TTC549 (cell line): ENCODE measurements at regions not wholly inside any gene's neighbourhood (a gene's known extent, or its start where the extent isn't known, plus 50 kb on each side); places are given as distances from the start of the nearest gene placed in this dataset.
A peak's percentile ranks its signal among the peaks of the same experiment; 100 is the strongest.

Experiments
- FAIRE-seq: peaks from 2 replicates; lab custom pipeline; 2012; peaks lifted over from hg19 to GRCh38; lab: Jason Lieb, UNC

DNA sequence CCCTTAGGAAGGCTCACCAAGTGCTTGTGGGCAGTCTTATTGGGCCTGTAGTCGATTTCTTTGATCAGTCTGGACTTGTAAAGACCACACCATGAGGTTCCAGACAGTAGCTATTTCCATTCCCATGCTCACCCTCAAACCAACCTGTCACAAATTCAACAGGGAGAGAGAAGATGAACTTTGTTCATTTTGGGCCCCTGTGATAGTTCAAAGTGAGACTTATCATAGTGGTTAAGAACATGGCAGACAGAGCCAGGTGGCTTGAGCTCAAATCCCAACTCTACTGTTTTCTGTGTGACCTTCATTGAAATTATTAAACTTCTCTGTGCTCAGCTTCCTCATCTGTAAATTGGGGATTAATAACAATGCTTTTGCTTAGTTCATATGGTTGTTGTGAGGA lies 53.9 kb upstream of the CTLA4 start:
- FAIRE-seq = no peak

GRCh38 chr2:203814661-203815540 lies 52.7 kb upstream of the CTLA4 start:
- FAIRE-seq = peak; percentile 43

DNA sequence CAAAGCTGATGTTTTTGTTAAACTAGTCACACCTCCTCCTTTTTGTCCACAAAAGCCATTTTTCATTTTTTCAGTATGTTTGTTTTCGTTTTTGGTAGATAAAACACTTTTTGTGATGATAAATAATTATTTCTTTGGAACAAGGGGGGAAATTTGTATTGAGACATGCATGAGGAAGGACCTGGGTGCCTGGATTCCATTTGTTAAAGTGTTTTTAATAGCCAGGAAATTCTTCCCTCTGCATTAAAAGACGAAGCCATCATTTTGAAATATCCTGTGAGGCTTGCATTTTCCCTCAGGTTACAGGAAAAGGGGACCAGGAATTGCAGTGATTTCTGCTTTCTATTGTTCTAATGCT lies 52.1 kb upstream of the CTLA4 start:
- no peak for FAIRE-seq

DNA sequence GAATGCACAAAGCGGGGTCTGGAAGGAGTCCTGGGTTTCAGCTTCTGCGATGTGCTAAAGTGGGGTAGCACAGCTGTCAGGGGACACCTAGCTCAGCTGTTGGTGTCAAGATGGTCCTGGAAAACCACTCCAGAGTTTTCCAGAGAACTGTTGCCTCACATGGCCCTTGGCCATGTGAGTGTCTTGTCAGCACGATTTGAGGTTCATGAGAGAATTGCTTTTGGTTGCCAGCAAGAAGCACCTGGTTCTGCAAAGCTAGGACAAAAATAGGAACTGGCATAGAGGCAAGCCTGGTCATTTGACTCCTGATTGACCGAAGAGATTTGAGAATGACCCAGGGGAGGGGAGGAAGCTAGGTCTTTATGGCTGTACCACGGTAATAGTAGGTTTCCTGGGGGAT lies 50.4 kb upstream of the CTLA4 start:
- no peak for FAIRE-seq
